Breast epithelium (tissue), 3 donors: ENCODE measurements at regions not wholly inside any gene's neighbourhood (a gene's known extent, or its start where the extent isn't known, plus 50 kb on each side); places are given as distances from the start of the nearest gene placed in this dataset.

Source experiments
- CTCF ChIP-seq, 3 donors: fragments of 450-650 bp; IDR thresholded peaks; one replicate each; pipeline ENCODE4 v1.5.1; 2016 to 2017; ENCODE audit warnings: antibody characterized with exemption in 3 of 3, mild to moderate bottlenecking in 3 of 3, moderate library complexity in 3 of 3
- POLR2A ChIP-seq: fragments of 450-650 bp; IDR thresholded peaks from one replicate; pipeline ENCODE4 v1.6.1; 2016; ENCODE audit warnings: antibody characterized with exemption, mild to moderate bottlenecking, moderate library complexity
- POLR2AphosphoS5 ChIP-seq, 3 donors: sonication (generic); formaldehyde crosslinking; IDR thresholded peaks; one replicate each; pipeline ENCODE4 v1.6.1; 2017; ENCODE audit warnings: antibody characterized with exemption in 3 of 3

DNA sequence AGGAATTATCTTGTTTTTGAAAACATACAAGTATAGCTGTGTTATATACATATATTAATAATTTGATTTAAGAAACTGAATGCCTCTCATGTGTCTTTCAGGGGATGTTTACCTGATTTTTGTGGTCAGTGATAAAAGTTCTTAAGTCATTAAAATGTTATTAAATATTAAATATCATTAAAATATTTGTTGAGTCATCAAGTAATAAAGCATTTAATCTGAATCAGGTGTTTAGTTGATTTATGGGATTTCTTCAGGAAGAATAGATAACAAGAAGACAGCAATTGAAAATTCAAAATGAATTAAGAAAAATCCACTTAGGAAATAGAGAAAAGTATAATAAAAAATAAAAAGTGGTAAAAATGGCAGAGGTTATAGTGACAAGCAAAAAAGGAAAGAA lies 361.9 kb upstream of the EYS start:
- TF ChIP-seq POLR2A: no peak
- TF ChIP-seq CTCF (IDR thresholded peaks at IDR 0.05): no peak
- TF ChIP-seq POLR2AphosphoS5 (IDR thresholded peaks at IDR 0.05): no peak
